TTC549 (cell line): ENCODE measurements at regions not wholly inside any gene's neighbourhood (a gene's known extent, or its start where the extent isn't known, plus 50 kb on each side); places are given as distances from the start of the nearest gene placed in this dataset.

Experiments
- FAIRE-seq: peaks from 2 replicates; lab custom pipeline; 2012; peaks lifted over from hg19 to GRCh38; lab: Jason Lieb, UNC

DNA sequence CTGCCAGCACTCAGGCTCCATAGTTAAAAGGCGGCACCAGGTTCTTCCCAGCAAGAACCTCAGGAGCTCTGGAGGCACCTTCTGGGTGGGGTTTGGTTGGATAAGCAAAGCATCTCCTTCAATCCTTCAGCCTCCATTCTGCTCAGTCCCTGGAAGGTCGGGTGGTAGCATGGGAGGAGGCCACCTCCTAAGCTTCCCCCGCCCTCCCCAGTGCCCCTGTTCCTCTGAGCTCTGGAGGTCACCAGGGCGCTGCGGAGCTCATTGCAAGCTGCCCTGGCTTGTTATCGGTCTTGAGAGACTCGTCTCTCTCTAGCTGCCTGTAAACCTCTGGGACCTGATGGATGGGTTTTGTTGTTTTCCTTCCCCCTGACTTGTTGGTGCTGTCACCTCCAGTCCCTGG is 124.8 kb downstream of the RPLP1 start:
- FAIRE-seq, result no peak

DNA sequence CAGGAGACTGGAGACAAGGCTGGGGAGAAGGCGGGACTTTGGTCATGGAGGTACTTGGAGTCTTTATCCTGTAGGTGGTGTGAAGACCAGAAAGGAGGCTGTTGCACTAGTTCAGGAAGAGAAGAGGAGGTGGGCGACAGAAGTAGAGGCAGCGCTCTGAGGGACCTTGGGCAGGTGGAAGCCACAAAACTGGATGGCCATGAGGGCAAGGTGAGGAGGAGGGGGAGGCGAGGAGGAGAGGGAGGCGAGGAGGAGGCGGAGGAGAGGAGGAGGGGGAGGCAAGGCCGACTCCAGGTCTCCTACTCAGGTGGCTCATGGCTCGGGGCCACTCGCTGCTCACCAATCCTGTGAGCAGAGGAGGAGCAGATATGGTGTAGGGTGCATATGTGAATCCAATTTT is 125.6 kb downstream of the RPLP1 start:
- FAIRE-seq, result no peak

DNA sequence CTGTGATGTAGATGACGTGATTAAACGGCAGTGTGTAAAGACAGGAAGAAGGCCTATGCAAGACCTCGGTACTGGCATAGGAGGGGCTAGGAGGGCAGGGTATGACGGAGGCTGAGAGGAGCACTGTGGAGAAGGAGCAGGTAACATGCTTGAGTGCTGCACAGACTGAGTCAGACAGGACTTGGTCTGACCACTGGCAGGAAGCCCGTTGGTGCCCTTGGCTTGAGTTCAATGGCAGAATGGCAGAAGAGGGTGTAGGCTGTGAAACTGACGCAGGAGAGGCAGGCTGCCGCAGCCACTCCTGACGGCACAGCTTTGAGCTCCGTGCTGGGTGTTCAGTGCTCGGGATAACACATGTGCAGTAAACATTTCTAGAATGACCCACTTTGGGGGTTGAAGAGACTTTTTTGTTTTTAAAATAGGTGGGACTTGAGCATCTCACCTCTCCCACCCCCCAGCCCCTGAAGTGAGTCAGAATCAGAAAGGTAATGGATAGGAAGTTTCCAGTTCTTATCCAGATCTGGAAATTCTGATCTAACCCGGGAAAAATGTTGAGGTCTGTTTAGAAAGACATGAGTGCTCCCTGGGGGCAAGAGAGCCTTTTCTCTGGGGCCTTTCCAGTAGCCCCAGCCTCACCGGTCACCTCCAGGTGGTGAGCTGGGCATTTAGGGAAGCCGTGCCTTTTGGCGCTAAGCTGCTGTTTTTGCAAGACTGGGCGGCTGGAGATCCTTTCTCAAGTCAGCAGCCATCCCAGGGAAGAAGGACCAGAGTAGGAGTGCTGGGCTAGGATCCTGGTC is 126.4 kb downstream of the RPLP1 start:
- no peak for FAIRE-seq

DNA sequence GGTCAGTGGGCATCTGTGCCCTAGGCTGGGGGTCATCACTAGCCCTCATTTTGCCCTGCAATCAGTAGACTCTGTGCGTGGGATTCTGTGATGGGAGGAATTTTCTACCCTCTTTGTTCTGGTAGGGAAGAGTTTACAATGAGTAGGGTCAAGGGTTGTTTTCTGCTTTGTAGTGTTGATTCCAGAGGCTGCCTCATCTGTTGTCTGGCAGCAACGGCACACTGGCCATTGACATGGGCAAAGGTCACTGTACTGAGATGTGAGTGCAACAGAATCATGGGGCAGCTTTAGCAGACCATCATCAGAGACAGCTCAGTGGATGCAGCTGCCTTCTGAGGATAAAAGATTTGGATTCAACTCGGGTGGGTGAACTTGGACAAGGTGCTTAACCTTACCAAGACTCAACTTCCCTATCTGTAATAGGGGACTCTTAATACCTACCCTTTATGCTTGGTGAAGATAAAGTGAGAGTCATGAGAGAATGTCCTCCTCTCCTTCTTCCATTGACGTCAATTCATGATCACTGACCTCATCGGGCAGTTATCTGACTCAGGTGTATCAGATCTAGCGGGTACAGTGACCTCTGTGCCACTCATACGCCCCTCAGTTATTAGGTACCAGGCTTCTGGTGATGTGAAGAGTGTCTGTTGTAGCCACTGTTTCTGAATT is 127.5 kb downstream of the RPLP1 start:
- no peak for FAIRE-seq

DNA sequence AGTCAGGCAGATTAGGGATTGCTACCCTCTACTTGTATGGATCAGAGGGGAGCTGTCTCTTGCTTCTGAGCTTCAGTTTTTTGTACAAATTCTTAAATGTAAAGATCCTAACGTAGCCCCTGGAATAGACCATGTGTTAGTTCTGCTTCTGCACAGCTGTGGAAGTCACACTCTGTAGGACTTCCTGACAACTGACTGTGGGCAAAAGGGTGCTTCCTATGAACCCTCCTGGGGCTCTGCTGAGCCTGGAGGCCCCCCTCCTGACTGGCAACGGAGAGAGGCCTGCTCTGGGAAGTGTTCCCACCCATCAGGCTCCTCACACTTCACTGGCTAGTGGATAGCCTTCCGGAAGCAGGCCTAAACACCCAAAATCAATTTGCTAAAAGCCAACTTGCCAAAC is 131.0 kb downstream of the RPLP1 start:
- FAIRE-seq, result no peak

DNA sequence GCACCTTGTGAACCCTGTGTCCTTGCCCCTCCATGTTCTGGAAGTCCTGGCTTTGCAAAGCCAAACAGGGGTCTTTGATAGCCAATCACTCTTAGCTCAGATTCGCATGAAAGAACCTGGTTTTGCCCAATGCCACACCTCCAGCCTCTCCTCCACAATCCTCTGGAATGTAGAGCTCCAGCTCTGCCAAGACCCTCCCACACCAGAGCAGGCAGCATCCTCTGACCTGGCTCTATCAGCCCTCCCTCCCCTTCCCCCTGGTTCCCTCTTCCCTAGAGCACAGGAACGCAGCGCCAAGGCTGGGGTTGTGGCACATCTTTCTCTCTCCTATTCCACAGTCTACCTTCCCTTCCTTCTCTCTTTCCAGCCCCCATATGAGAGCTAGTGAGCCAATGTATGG is 133.3 kb downstream of the RPLP1 start:
- FAIRE-seq, result no peak

DNA sequence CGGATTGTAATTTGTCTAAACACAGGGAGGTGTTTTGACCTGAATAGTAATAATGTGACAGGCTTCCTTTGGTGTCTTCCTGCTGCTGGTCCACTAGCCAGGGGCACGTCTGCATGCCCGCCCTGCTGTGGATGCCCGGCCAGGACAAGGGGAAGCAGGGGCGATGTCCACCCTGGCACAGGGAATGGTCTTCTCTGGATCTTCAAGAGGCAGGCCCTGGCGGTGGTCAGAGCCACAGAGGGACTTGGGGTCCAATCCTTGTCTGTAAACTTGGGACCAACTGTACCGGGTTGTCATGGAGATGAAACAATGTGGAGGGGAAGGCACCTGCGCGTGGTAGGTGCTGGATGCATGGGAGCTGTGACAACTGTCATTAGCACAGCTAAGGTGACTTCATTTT is 134.1 kb downstream of the RPLP1 start:
- FAIRE-seq, result no peak

DNA sequence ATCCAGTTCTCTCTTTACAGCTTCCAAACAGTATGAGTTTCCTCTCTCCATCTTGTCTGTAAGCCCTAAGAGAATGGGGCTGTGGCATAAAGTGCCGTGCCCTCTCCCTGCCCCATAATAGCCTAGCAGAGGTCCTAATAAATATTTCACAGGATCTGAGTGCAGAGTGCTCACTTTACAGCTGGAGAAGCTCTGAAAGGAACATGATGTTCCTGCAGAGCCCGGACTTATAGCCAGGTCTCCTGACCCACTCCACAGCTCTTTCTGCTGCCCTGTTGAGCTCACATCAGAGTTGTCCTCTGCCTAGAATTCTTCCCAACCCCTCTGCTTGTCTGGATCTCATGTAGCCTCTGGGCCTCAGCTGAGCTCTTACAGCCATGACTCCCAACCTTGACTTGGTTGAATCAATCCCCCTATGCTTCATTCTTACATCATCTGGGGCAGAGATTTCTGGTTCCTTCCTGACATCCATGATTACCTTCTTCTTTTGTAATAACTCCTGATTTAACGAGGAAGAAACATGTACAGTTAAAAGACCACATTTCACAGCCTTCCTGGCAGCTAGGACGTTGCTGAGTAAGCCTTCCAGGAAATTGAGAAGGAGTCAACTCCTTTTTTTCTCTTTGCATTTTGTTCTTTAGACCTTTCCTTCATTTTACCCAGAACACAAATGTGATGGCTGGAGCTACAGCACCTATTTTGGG is 135.3 kb downstream of the RPLP1 start:
- no peak for FAIRE-seq

DNA sequence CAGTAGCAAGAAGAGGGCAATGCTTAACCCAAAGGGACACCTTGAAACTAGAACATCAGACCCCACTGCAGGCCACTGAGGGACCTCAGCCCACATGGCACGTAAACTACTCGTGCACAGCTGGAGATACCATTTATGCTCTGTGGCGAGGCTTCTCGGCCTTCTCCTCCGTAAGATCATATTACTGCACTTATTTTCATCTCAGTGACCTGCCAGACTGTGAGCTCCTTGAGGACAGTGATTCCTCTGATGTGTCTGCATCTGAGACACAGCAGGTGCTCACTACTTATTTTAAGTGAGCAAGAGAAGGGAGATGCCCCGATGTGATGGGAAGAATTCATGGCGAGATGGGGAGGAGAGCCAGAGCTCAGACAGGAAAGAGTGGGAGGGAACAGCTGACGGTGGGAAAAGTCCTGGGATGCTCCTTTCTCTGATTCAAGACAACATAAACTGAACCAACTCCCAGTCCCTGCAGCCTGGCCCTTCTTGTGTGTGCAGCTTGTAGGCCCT is 137.6 kb downstream of the RPLP1 start:
- FAIRE-seq, result no peak

DNA sequence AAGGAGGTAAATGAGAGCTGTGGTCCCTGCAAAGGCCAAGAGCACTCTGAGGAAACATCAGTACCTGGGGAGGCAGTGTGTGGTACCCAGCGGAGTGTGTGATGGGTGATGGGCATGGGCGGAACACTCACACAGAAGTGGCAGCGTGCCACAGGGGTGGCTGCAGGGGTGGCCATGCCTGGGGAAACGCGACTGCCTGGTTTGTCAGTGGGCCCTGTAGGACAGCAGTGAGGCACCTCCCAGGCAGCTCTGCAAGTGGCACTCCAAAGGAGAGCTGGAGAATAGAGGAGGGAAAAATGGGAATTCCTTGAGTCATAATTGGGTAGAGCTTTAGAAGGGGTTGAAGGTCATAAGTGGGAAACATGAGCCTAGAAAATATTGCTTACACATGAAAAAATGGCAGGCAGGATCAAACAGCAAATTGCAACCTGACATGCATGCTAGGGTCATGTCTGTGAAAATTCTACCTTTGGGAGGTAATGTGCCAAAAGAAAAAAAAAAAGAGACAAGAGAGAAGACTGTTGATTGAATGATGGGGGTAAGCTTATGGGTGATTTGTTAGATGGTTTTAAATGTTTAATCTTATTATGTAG is 138.4 kb downstream of the RPLP1 start:
- FAIRE-seq, result no peak

DNA sequence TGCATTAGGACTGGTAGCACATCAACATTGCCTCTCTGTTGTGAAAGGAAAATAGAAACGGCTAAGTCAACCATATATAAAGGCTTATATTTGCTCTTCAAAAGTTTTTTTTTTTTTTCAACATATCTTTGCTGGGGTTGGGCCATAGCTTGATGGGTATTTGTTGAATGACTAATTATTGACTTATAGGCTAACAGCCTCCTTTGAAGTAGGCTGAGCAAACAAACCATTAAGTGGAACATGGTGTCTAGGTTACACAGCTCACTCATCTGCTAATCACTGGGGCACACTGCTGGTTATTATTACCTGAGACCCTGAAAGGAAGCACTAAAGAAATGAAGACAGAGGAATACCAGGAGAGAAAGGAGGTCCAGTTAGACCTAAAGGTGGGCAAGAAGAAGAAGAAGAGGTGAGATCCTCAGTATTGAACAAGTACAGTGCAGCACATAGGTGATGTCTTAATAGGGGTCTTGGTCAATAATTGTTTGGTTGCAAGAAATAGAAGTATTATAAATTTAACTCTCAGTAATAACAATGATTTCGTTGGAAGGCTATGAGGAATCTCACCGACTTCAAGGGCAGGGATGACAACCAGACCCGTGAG is 139.4 kb downstream of the RPLP1 start:
- no peak for FAIRE-seq

DNA sequence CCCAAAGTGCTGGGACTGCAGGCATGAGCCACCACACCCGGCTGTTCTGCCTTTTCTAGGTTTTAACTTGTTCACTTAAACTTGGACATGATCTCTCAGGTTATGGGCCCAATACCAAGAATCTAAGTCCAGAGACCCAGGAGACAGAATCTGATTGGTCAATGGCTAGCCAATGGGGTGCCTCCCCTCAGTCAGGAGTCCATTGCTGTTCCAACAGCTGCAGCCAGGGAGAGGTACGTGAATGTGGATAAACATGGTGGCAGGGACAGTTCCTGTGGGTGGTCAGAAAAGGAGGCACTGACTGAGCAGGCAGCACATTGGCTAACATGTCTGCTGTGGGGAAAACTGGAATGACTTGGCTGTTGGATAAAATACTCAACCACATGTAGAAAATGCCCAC is 140.3 kb downstream of the RPLP1 start:
- no peak for FAIRE-seq

DNA sequence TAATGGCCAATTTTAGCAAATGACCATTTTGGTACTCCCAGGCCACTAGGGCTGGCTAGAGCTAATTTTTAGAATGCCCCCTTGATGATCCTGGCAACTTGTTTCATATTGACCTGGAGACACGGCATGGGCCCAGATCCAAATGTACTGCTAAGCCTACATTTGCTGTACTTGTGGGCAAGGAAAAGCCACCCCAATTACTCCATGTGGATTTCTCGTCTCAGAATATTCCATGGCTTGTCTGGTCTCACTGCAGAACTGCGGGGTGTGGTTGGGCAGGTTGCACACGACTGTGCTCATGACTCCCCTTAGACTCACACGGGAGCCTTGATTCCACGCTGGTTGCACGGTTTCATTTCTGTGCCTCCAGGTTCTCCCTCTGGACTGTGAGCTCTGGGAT is 140.9 kb downstream of the RPLP1 start:
- FAIRE-seq, result no peak

DNA sequence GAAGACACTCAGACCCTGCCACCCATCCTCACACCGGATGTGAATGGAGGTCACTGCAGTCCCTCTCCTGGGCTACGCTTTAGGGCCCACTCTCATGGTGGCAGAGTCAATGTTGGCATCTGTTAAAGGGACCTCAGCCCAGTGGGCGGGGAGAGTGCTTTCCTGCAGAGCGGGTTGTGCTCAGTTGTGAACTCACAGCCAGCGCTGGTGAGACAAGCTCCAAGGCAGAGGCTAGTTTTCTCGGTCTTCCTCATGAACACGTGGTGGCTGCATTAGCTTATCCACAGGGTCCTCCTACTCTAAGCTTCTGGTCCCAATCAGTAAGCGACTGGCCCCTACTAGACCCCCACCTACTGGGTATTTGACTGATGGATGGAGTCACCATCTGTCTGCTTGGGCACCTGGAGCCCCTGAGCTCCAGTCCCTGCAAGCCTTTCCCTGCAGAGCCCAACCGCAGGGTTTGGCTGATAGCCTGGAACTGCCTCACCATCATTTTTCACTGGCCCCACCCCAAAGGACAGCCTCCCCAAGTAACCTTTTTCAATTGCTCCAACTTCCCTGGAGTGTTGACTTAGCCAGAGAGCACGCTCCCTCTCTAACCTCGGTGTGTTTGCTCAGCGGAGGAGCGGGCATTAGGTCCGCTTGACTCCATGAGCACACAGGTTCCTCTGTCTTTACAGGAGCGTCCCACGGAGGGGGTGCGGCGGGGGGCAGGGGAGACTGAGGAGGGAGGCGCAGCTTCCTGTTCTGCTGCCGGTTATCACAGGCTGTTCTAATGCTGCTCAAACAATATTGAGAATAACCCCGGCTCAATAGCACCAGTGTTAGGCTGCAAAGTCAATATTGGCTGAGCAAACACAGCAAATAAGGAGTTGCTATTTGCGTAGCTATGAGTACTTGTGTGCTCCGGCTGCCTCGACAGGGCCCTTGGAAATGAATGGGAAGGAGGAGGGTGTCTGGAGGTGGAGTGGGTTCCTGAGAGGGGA is 141.7 kb downstream of the RPLP1 start:
- FAIRE-seq, result no peak

DNA sequence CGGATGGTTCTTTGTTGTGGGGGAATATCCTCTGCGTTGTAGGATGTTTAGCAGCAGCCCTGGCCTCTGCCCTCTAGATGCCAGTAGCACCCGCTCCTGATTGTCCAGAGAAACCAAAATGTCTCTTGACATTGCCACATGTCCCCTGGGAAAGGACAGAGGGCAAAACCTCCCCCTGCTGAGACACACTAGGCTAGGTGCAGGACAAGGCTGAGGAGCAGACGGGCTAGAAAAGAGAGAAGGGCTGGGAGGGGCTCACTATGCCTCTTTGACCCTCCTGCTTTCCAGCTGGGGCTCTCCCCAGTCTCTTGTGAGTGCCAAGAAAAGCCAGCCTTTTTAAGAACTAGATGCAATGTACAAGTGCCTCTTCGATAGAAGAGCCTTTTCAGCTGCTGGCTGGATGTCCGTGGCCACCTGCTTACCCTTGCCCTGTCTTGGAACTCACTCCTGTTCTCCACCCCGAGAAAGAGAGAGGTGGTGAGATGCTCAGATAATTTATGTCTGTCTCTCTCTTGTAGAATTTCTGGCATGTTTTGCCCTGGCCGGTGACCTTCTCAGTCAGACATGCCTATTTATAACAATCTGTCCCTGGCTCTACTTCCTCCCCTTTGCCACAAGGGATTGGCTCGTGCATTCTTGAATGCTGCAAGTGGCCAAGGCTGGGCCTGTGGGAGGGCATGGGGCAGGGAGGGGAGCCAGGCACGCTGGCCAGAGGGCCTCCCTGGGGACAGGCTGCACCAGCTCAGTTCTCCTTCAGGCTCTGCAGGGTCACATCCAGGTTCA is 142.6 kb downstream of the RPLP1 start:
- no peak for FAIRE-seq

DNA sequence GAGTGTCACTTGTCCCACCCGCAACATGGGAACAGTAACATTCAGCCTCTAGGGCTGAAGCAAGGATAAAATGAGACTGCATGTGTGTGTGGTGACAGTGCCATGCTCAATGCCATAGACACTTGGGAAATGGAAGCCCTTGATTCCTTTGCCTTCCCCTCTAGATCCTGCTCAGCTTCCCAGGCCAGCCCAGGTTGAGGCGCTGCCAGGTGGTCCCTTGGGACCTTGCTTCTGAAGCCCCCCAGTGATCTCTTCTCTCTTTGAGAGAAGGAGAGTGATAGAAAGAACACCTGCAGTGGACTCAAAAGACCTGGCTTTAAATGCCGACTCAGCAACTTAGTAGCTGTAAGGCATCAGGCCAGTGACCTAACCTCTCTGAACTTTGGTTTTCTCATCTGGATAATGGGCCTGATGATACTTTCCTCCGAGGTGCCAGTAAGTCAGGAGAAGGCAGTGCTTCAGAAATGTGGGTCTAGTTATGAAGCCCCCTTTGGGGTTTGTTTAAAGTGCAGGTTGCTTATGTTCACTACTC is 144.5 kb downstream of the RPLP1 start:
- no peak for FAIRE-seq

DNA sequence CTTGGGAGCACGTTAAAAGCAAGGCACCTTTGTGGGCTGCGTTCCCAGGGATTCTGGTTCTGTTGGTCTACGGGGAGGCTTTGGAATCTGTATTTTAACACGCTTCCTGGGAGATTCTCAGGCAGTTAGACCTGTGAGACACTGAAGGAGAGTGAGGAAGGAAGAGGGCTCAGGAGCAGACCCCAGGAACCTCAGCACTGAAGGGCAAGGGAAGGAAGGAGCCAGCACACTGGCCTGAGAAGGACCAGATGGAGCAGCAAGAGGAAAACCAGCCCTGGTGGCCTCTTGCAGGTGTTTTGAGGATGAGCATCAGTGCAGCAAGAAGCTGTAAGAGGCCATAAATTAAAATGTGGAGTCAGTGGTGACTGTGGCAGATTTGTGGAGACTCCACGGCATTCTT is 146.7 kb downstream of the RPLP1 start:
- no peak for FAIRE-seq

DNA sequence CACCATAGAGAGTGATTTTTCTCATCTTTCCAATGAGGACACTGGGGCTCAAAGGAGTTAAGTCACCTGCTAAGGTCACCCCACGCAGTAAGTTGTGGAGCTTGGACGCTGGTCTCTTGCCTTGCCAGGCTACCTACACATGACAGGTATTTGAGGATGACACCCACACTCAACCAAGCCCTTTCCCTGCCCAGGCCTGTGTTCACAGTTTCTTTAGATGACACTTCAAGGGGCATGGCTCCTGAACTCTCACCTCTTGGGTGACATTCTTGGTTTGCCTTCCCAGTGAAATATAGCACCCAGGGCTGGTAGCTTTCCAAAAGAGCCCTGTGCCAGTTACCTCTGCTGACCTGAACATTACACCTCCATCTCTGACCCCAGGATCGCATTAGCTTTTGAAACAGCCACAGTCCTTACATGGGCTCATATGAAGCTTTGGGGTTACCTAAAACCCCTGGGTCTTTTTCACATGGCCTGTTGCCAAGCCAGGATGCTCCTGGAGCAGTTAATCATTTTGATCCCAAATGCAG is 148.0 kb downstream of the RPLP1 start:
- FAIRE-seq, result no peak

DNA sequence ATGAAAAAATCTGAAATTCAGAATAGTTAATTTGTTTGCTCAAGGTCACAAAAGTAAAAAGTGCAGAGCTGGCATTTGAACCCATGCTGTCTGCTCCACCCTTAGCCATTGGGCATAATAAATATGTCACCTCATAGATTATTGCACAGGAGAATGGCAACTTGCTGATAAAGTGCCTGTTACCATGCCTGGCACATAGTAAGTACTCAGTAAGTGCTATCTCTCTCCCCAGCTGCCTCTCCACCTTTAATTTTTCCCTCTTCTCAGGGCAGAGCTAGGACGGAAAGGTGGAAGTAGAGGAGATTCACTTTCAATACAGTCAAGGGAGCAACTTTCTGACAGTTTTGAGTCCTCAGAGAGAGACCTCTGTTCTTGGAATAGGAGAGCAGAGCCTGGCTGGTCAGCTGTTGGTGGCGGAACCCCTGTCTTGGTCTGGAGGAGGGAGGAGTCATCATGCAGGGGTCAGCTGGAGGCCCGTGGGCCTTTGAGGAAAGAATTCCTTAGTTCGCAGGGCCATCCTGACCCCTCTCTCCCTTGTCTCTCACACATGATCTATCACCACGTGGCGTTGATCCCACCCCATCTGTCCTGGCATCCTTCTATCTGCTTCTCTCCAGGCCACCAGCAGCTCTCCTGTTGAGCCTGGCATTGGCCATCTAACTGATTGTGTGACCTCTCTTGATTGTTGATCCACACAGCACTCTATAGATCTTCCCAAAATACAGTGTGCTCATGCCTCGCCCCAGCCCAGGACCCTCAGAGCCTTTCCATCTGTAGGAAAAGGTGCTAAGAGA is 149.3 kb downstream of the RPLP1 start:
- FAIRE-seq, result no peak
